Heart right ventricle (tissue), 16 donors: ENCODE measurements at regions not wholly inside any gene's neighbourhood (a gene's known extent, or its start where the extent isn't known, plus 50 kb on each side); places are given as distances from the start of the nearest gene placed in this dataset.

Source experiments
- ATAC-seq, 8 donors: fragments of 200-7000 bp; cut with Tn5 transposase; one replicate each; pipeline ENCODE4 v1.9.1; 2020; ENCODE audit warnings: mild to moderate bottlenecking in 8 of 8, moderate library complexity in 8 of 8, moderate number of reproducible peaks in 1 of 8
- DNase-seq, 2 donors: peaks; one replicate each; pipeline ENCODE4 v3.0.0-alpha.2; 2020
- H3K27ac ChIP-seq, 10 donors: fragments of 200-600 bp; sonication (generic) in 2 of 10; one replicate each; pipeline versions ENCODE4 v1.5.0 to v1.8.0; 2020 to 2022; ENCODE audit warnings: mild to moderate bottlenecking in 3 of 10
- H3K27me3 ChIP-seq, 7 donors: fragments of 200-600 bp; one replicate each; pipeline ENCODE4 v1.8.0; 2021 to 2022; ENCODE audit warnings: mild to moderate bottlenecking in 2 of 7
- H3K36me3 ChIP-seq, 9 donors: fragments of 200-600 bp; sonication (generic) in 1 of 9; one replicate each; pipeline versions ENCODE4 v1.5.0 to v1.8.0; 2020 to 2022; ENCODE audit warnings: mild to moderate bottlenecking in 2 of 9
- H3K4me1 ChIP-seq, 9 donors: fragments of 200-600 bp; sonication (generic) in 1 of 9; one replicate each; pipeline versions ENCODE4 v1.5.0 to v1.8.0; 2020 to 2022; ENCODE audit warnings: mild to moderate bottlenecking in 4 of 9
- H3K4me3 ChIP-seq, 10 donors: fragments of 200-600 bp; sonication (generic) in 2 of 10; one replicate each; pipeline versions ENCODE4 v1.5.0 to v1.8.0; 2020 to 2022; ENCODE audit warnings: mild to moderate bottlenecking in 7 of 10, moderate library complexity in 2 of 10
- H3K9me3 ChIP-seq, 11 donors: fragments of 200-600 bp in 10 of 11; sonication (generic) in 2 of 11; one replicate each; pipeline versions ENCODE4 v1.5.0 to v1.8.0; 2013 to 2022; ENCODE audit warnings: mild to moderate bottlenecking in 2 of 11, control low read depth in 1 of 11, moderate library complexity in 1 of 11
- WGBS, 2 donors: extraction: QIAGEN DNeasy Blood & Tissue Kit; methylation state at CpG; one replicate each; pipeline ENCODE4 v1.1.7; 2013; ENCODE audit warnings: inconsistent platforms in 1 of 2; 5-methylcytosine and 5-hydroxymethylcytosine counted together
- intact Hi-C, 10 donors: fragments of 100-400 bp; cut with DNase I; formaldehyde crosslinking; loops; one replicate each; pipeline versions ENCODE4 v1.11.1 to v1.14.2; 2022
- TF ChIP-seq, protein P1 (sequence below), 9 donors: fragments of 200-600 bp; sonication (generic) in 2 of 9; IDR thresholded peaks; one replicate each; pipeline versions ENCODE4 v1.5.0 to v1.8.0; 2021 to 2022; ENCODE audit warnings: antibody characterized with exemption in 9 of 9, mild to moderate bottlenecking in 5 of 9, moderate library complexity in 1 of 9
- donor health status: Arrhythmogenic right ventricular cardiomyopathy.
- donor health status: ischemic (EF 13 %, LVEDD 7.1; RV severe dilation, severe dysfunction).
- donor health status: healthy with polysubstance abuse.
- donor health status: DM: no; HTN: yes; CAD: no.
- donor health status: DM: no; HTN: no; CAD: no.
- donor health status: ischemic (EF 25% LVEDD 6.9; RV normal size, moderate dysfunction).
- donor health status: ischemic (EF 25% LVEDD 5.7; RV mildly dilated, moderate dysfunction).
- donor health status: healthy.
- donor health status: DM: yes; HTN: yes; CAD: no.
- donor health status: Ischemic cardiomyopathy.
- donor health status: ischemic (EF 35%, LVEDD 5.7; RV mildly dilated, moderate dysfunction).
- donor health status: nonischemic (EF 11% LVEDD 7.7; RV severe dilation, severe dysfunction).
- donor health status: DM: yes; HTN: yes; CAD: no.
- donor health status: PGD.
- donor health status: ischemic (EF 29% LVEDD 5.4; RV normal size, mild dysfunction).
- donor health status: nonischemic (EF 23%, LVEDD 6.1; RV moderate dilation, normal function).

DNA sequence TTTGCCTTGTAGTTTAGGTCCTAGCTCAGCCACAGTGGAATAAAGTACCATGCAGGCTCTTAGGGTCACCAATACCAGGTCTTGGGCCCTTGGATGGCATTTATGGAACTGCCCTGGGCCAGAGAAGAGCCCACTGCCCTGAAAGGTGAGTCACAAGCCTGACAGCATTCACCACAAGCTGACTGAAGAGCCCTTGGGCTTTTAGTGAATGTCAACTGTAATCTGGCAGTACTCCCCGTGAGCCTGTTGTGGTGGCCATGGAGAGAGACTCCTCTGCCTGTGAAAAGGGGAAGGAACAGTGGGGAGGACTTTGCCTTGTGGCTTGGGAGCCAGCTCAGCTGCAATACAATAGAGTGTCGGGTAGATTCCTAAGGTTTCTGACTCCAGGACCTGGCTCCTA lies 1389.7 kb downstream of the DSC3 start:
- intact Hi-C loops: no loop called here
- WGBS, 2 donors: 64 to 76% methylated on average over 2 of the region's 2 CpGs
- H3K4me1 ChIP-seq: no peaks in the 10 kb centered on the region
- H3K9me3 ChIP-seq: peaks cover 0 to 3% (median 0%) of the 10 kb centered on the region in 11 donors
- no peak overlapping the region for H3K27ac ChIP-seq
- H3K36me3 ChIP-seq: no peaks in the 10 kb centered on the region
- TF ChIP-seq, protein P1, sequence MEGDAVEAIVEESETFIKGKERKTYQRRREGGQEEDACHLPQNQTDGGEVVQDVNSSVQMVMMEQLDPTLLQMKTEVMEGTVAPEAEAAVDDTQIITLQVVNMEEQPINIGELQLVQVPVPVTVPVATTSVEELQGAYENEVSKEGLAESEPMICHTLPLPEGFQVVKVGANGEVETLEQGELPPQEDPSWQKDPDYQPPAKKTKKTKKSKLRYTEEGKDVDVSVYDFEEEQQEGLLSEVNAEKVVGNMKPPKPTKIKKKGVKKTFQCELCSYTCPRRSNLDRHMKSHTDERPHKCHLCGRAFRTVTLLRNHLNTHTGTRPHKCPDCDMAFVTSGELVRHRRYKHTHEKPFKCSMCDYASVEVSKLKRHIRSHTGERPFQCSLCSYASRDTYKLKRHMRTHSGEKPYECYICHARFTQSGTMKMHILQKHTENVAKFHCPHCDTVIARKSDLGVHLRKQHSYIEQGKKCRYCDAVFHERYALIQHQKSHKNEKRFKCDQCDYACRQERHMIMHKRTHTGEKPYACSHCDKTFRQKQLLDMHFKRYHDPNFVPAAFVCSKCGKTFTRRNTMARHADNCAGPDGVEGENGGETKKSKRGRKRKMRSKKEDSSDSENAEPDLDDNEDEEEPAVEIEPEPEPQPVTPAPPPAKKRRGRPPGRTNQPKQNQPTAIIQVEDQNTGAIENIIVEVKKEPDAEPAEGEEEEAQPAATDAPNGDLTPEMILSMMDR (IDR thresholded peaks at IDR 0.05): no peak
- no peak overlapping the region for H3K4me3 ChIP-seq
- ATAC-seq (peak in 3 of 8 donors; percentile 29 to 57 (median 47)), DNase-seq (no peak)
- H3K27me3 ChIP-seq: no peaks in the 10 kb centered on the region

DNA sequence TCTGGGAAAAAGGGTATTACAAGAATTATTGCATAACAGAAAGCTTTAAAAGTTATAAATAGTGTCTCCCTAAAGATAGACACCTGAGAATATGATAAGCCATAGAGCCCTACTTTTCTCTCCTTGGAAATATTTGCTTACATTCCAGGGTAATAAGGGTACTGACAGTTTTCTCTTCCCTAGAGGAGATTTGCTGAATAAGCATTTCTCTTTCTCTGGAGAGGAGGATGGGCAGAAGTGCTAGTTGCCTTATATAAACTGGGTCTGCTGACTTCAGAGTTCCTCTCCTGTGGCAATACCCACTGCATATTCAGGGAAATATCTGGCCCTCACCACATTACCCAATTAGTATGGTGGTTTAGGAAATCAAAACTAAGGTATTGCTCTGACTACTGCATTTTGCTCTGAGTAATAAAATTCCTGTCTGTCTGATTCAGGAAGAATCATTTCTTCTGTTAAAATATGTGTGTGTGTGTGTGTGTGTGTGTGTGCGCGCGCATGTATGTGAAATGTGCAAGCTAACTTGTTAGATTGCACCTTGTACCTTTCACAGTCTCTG lies 1391.3 kb downstream of the DSC3 start:
- intact Hi-C loops: no loop called here
- no peak for ATAC-seq
- 91 to 99% methylated on average over 3 of the region's 3 CpGs for WGBS, 2 donors
- no peaks in the 10 kb centered on the region for H3K36me3 ChIP-seq
- DNase-seq: no peak
- H3K27ac ChIP-seq: no peak overlapping the region
- H3K4me1 ChIP-seq: no peaks in the 10 kb centered on the region
- no peak overlapping the region for H3K4me3 ChIP-seq
- no peaks in the 10 kb centered on the region for H3K9me3 ChIP-seq
- no peaks in the 10 kb centered on the region for H3K27me3 ChIP-seq
- TF ChIP-seq, protein P1 (IDR thresholded peaks at IDR 0.05): no peak

DNA sequence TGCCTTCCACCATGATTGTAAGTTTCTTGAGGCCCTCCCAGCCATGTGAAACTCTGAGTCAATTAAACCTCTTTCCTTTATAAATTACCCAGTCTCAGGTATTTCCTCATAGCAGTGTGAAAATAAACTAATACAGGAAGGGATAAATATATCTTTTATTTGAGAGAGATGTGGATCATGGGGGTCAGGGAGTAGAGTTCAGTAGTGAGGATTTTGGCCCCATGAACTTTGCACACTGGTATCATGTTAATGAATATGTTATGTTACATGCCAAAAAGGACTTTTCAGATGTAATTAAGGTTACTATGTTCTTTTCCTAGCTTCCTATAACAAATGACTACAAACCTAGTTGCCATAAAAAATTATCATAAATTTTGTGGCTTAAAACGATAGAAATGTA lies 1393.7 kb downstream of the DSC3 start:
- H3K27ac ChIP-seq: no peak overlapping the region
- no peaks in the 10 kb centered on the region for H3K27me3 ChIP-seq
- no peaks in the 10 kb centered on the region for H3K4me1 ChIP-seq
- no peak overlapping the region for H3K4me3 ChIP-seq
- ATAC-seq: no peak
- H3K9me3 ChIP-seq: no peaks in the 10 kb centered on the region
- no peaks in the 10 kb centered on the region for H3K36me3 ChIP-seq
- TF ChIP-seq, protein P1 (IDR thresholded peaks at IDR 0.05): no peak
- no peak for DNase-seq
- intact Hi-C loops: no loop called here
- 55 to 64% methylated on average over 1 of the region's 1 CpG for WGBS, 2 donors

DNA sequence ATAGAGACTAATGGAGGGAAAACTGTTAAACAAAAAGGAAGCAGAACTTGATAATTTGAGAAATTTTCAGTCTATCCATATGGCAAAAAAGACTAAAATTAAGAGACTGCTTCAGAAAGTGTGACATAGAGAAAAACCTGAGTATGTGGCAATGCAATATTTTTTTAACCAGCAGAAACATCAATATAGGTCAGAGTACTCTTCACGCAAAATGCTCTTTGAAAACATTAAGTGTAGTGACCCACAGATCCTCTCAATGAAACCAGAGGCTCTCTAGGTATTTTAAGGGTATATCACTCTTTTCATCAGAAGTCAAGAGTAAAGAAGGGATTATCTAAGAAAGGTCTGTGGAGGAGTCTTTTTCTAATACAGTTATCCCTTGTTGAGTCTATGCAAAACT lies 1394.8 kb downstream of the DSC3 start:
- ATAC-seq (no peak), DNase-seq (no peak)
- Histone ChIP-seq H3K36me3 (no peaks in the 10 kb centered on the region), H3K9me3 (no peaks in the 10 kb centered on the region), H3K4me3 (no peak overlapping the region), H3K4me1 (no peaks in the 10 kb centered on the region), H3K27me3 (no peaks in the 10 kb centered on the region), H3K27ac (no peak overlapping the region)
- TF ChIP-seq, protein P1 (IDR thresholded peaks at IDR 0.05): no peak
- intact Hi-C loops: no loop called here
- WGBS, 2 donors: 90 to 92% methylated on average over 1 of the region's 1 CpG
